Fibroblast of the aortic adventitia (primary cell): ENCODE measurements at regions not wholly inside any gene's neighbourhood (a gene's known extent, or its start where the extent isn't known, plus 50 kb on each side); places are given as distances from the start of the nearest gene placed in this dataset.

Source experiments
- DNase-seq: peaks from one replicate; pipeline ENCODE4 v3.0.0-alpha.2; 2010; ENCODE audit warnings: low read depth
- H3K4me3 ChIP-seq: 2 replicates; pipeline ENCODE4 v1.5.1; 2011; ENCODE audit warnings: low read depth, mild to moderate bottlenecking, control low read depth, low read length, moderate library complexity
- CTCF ChIP-seq: IDR thresholded peaks from 2 replicates; pipeline ENCODE4 v1.5.1; 2011; ENCODE audit warnings: mild to moderate bottlenecking, low read length, control low read depth, inconsistent platforms; ENCODE audit not compliant: insufficient read depth

GRCh38 chr19:28963486-28964250 is 249.3 kb downstream of the UQCRFS1 start:
- H3K4me3 ChIP-seq = no peak overlapping the region
- TF ChIP-seq CTCF = no peak
- DNase-seq = peak; percentile 8

GRCh38 chr19:28961772-28962500 is 251.0 kb downstream of the UQCRFS1 start:
- no peak overlapping the region for H3K4me3 ChIP-seq
- no peak for TF ChIP-seq CTCF
- DNase-seq = peak; percentile 90

GRCh38 chr19:28960986-28961705 is 251.8 kb downstream of the UQCRFS1 start:
- H3K4me3 ChIP-seq = no peak overlapping the region
- TF ChIP-seq CTCF = no peak
- DNase-seq = peak; percentile 71

- TF ChIP-seq CTCF = no peak
- no peak overlapping the region for H3K4me3 ChIP-seq
- peak; percentile 16 for DNase-seq
Observed at GRCh38 chr19:28960586-28960985, 252.4 kb downstream of the UQCRFS1 start.

- TF ChIP-seq CTCF = no peak
- no peak for DNase-seq
- H3K4me3 ChIP-seq = no peak overlapping the region
Observed at GRCh38 chr19:28956961-28957360, 256.0 kb downstream of the UQCRFS1 start.

- H3K4me3 ChIP-seq = no peak overlapping the region
- DNase-seq = no peak
Observed at GRCh38 chr19:28956421-28956820, 256.5 kb downstream of the UQCRFS1 start.

More at GRCh38 chr19:28956421-28956820, 256.5 kb downstream of the UQCRFS1 start:
- no peak for TF ChIP-seq CTCF
